Nucleus accumbens (tissue), 56 donors: ENCODE measurements at regions not wholly inside any gene's neighbourhood (a gene's known extent, or its start where the extent isn't known, plus 50 kb on each side); places are given as distances from the start of the nearest gene placed in this dataset.

ENCODE experiments used
- DNase-seq, 56 donors: peaks; one replicate each; lab custom pipeline; 2025; lab: John Stamatoyannopoulos, UW

DNA sequence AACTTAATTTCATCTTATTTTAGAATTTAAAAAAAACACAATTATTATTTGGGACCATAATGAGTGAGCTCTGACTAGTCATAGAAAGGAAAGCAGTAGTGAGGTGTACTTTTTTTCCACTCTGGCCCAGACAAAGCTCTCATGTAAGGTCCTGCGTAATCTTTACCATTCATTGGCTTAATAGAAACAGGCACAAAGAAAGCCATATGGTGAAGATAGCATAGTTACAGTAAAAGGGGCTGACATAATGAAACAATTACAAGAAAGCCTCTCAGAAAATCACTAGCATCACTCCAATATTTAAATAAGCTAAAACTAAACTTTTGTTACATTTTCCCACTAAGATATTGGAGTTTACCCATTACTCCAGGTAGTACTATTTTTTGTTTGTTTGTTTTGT lies 384.6 kb upstream of the ALCAM start:
- DNase-seq = no peak

DNA sequence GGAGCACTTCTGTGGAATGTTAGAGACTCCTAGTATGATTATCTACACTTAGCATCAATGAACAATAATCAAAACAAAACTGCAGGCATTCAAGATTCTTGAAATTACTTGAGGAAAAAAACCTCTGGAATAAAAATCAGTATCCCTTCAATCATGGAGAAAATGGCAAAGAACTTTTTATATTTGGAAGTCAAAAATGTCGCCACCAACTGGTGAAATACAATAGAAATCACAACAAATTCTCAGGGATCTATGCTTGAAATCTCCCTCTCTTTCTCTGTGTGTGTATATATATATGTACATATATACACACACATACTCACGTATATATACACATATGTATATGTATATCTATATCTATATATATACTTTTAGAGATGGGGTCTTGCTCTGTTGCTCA lies 378.9 kb upstream of the ALCAM start:
- DNase-seq = no peak

DNA sequence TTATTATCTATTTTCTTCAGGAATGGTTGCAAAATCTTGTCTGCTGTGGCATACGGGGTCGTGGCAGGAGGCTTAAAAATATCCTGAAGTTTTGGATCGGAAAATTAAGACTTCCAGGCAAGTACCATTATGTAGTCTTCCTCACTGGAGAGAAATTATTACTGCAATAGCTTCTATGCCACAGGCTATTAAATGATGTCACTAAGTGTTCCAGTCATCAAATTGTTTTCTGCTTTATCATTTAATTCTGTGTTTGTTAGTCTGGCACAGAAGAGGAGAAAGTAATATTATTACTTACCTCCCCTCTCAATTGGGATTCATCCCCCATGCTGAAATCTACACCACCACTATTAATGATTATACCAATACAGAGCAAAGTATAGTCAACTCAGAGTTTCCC lies 378.2 kb upstream of the ALCAM start:
- DNase-seq = no peak

DNA sequence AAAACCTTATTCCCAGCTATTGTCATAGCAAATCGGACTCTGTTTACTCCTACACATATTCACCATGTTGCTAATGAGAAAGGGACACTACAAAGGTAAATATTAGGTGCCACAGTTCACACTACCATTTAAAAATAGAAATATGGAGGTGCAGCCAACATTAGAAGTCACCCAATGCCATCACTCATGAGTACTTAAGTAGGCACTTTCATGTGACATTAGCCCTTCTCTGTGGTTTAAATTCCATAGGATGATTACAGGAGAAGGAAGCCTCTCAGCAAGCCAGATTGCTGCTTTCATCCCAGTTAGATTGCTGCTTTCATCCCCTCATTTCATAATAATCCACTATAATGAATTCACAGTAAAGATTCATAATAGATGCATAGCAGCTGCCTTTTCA lies 376.8 kb upstream of the ALCAM start:
- DNase-seq = no peak

DNA sequence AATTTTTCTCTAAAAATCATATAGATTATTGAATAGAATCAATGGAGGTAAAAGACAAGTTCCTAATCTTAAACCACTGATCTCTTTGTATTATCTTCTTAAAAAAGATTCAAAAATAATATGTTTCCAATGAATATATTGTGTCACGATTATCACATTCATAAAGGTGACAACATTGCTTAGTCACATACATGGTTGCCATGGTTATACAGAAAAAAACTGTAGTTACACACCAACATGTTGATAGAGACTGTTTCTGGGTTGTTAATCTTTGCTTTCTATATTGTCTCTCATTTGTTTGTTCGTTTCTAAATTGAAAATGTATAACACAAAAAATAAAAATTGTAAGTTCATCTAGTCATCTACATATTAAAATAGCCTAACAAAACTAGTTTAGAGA lies 376.0 kb upstream of the ALCAM start:
- no peak for DNase-seq

DNA sequence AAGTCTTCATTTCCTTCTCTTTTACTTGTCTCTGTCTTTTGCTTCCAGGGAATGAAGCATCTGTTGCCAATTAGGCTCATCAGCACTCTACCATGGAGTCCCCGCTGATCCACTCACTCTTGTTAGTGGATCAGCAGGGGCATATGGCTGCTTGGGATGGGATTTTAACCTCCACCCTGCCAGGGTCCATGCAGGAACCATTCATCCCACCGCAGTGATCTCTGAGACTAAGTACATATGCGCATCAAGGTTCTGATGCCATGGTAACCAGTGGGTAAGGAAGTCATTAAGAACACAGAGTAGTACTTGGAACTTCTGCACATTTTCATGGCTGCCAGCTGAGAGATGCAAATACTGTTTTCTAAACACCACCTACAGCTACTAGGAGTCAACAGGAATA lies 374.0 kb upstream of the ALCAM start:
- DNase-seq = no peak

DNA sequence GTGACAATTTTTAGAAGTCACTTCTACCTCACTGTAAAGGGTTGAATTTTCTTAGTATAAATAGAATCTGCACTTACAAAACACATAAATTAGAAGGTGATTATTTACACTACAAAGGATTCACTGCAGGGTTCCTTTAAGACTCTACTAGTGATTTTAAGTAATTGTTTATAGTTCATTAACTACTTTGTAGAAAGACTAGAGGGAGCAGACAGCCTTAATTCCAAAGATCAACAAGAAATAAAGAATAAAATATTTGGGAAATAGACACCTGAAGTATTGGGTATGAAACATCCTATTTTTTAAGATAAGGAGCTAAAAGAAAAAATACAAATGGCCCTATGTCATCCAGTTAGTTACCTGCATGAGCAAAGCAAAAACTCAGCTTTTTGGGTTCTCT lies 360.5 kb upstream of the ALCAM start:
- DNase-seq = no peak

DNA sequence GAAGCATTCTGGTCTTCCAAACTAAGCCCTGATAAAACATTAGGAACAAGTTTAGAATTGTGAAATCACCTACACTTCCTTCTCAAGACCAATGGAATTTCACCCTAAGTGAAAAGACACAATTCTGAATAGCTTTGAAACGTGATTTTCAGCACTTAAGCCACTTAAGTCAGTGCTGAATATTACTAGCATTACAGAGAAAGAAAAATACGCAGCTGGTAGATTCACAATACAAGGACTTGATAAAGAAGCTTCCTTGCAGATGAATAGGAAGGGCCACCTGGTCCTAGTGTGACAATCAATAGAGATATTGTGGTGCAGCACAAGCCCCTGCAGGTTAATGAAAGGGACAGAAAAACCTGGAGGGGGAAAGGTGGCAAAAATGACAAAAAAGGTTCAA lies 353.1 kb upstream of the ALCAM start:
- DNase-seq = no peak

DNA sequence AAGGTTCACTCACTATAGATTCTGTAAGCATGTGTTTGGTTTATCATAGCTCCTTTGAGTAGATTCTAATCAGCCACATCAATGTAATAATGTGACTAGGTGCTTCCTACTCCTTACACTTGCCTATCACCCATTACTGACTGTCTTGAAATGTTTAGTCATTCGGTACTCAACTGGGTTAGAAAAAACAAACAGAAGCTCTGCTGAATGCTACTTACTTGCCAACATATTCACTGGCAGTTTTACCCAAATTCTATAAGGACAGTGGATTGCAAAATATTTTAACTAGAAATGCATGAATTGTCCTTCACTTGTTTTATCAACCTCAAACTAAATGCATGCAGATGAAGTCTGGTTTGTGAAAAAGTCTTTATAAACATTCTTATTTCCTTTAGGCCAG lies 352.1 kb upstream of the ALCAM start:
- no peak for DNase-seq

DNA sequence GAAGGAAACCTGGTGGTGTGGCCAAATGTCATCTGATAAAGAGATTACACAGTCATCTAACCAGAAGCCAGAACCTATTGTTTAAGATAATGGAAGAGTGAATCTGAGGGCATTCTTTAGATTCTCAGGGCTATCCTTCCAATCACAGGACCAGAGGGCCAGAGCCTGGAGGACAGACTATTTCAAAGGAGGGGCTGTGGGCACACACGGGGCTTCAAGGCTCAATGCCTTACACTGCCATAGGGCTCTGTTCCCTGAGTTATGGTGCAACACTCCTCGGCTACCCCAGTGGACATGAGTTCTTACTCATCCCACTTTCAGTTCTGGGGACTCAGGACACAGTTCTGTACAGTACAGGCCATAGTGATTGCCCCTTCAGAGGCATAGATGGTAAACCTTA lies 343.9 kb upstream of the ALCAM start:
- no peak for DNase-seq

DNA sequence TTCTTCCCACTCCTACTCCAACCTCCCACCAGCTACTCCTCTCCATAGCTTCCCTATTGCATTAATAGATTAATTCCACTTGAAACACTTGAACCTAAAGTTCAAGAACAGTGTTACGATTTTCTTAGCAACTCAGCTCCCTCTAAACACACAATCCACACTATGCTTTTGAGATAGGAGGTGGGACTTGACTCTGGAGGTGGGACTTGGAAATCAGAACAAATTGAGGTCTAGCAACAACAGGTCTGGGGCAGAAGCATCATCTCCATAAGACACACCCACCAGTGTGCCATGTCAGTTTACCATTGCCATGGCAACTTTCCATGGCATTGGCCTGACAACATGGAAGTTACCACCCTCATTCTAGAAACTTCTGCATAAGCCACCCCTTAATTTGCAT lies 336.5 kb upstream of the ALCAM start:
- no peak for DNase-seq

DNA sequence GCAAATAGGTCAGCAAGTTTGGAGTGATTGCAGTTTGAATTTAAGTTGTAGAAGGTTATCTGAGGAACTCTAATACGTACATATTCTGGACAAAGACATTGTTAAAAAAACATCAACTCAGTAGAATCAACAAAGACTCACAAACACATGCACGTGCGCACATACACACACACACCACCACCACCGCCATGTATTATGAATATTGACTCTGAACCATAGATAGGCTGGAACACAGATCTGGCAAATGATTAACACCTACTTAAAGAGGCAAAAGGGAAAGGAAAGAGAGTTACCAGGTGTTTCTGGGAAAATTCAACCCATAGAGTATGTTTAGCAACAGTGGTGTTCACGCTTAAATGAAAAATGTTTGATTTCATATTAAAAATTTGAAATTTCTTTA lies 334.2 kb upstream of the ALCAM start:
- no peak for DNase-seq

DNA sequence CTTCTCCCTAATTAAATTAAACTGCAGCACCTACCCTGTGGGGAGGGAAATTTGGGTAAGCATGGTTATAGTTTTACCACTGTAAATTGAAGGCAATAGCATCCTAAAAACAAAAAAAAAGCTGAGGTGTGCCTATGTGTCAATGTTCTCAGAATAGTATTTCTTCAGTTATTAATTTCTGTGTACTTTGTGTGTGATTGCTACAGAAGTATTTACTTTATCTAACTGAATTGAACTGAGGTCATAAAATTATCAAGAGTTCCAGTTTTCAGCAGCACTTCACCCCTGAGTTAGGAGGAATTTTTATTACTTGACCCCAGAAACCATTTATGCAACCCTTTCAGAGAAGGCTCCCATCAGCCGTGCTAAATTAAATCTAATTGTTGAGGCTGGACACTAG lies 333.6 kb upstream of the ALCAM start:
- DNase-seq = no peak

DNA sequence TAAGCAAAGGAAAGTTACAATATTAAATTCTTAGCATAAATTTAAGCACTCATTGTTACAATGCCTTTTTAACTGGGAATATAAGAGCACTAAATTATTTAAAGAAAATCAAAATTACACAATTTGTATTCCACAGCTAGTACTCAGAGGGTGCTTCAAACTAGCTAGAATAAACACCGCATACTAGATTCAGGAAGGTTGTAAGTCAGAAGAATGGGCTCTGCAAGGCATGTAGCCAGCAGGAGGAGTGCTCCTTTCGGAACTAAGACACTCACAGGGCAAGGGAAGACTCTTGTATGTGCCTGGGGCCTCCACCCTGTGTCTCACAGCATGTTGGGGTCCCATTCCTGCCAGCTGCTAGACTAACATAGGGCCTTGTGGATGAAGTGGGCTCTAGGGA lies 327.7 kb upstream of the ALCAM start:
- no peak for DNase-seq

DNA sequence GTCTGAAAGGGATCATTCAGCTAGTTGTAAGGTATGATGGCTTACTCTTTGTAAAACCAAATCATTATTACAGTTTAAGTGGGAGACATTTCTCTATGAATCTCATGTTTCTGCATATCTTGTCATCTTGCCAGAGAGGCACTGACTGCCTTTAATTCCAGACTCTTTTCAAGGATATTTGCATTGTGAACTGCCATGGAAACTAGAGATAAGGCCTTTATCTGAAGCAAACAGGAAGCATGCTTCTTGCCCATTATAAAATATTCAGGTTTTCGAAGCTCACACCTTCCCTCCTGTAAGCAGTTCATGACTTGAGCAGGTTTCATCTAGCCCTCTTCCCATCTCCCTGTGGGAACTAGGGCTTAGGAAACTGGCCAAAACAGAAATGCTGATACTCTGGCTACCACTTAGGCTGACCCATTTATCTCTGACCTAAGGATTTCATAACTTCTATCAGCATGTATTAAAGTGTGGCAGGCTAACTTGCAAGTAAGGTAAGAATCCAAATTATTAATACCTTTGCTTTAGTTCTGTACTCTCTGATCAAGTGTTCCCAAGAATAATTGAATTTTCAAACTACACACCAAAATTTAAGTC lies 326.6 kb upstream of the ALCAM start:
- no peak for DNase-seq

DNA sequence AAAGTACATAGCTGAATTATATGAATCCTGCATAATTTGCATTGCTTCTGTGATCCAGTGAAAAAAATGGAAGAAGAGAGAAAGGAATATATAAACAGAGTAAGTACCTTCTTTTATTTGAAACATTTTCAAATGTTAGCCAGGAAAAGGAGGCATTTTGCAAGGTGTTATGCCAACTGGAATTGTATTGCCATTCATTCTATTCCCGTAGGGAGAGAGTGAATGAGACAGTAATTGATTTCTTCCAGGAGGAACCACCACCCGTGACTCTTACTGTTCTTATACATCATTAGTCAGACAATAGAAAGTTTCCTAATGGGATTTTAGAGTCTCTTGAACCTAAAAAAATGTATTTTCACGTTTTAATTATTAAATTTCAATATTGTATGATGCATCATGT lies 324.1 kb upstream of the ALCAM start:
- no peak for DNase-seq

DNA sequence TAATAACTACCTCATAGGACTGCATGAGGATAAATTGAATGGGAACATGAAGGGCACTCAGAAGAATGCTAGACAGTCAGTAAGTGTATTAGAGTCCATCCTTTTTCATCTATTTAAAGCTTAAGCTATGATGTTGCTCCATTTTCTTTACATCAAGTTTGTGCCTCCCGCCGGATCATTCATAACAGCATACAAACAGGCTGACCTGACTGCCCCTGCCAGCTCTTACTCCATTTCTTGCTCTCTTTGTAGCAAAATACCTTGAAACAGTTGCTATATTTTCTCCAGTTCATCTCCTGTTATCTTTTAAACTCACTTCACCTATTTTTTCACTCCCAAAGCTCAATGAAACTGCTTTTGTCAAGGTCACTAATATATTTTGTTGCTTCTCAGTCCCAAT lies 315.6 kb upstream of the ALCAM start:
- DNase-seq = no peak

DNA sequence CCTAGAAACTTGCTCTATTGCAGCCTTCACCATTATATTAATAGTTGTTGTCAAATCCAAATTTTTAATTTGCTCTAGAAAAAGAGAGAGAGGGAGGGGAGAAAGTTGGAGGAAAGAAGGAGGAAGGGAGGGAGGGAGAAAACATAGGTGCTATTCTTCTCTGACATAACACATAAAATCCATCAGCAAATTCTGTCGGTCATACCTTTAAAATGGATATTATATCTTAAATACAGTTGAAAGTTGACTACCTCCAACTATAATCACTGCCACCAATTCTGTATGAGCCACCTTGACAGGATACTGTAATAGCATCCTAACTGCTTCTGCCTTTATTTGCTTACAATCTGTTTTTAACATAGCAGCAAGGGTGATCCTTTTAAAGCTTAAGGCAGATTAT lies 314.7 kb upstream of the ALCAM start:
- no peak for DNase-seq

DNA sequence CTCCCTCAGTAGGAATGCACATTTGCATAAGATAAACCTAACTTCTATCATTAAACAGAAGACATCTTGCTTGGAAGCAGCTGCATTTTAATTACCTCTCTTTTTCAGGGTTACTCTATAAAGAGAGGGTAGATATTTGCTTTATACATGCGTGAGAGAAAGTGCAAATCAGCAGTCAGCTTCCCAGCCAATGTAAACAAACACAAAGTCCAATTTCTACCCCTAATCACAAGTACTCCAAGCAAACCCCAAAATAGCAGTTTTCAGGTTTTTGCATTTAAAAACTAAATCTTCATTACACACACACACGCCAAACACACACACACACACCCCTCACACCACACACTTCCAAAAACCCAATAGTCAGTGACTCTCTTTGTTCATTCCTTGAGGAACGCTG lies 303.9 kb upstream of the ALCAM start:
- no peak for DNase-seq

DNA sequence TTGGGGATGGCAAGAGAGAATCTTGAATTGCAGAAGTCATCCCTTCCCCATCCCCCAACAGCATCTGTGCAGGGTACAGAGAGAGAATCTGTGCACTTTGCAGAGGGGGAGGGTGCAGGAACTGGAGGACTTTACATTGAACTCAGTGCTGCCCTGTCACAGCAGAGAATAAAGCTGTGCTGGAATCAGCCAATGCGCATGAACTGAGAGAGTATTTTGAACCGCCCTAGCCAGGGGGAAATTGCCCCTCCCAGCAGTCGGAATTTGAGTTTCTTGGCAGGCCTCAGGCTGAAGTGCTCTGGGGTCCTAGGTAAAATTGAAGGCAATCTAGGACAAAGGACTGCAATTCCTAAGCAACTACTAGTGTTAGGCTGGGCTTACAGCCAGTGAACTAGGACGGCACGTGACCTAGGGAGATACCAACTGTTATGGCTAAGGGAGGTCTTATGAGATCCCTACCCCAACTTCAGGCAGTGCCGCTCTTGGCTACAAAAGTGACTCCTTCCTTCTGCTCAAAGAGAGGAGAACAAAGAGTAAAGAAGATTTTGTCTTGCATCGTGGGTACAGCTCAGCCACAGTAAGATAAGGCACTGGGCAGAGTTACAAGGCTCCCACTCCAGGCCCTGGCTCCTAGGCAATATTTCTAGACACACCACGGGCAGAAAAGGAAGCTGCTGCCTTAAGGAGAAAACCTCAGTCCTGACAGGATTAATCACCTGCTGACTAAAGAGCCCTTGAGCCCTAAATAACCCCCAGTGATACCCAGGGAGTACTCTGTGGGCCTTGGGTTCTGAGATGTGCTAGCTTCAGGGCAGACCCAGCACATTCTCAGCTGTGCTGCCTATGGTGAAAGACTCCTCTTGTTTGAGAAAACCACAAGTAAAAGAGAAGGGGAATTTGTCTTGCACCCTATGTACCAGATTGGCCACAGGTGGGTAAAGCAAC lies 300.5 kb upstream of the ALCAM start:
- DNase-seq = no peak

DNA sequence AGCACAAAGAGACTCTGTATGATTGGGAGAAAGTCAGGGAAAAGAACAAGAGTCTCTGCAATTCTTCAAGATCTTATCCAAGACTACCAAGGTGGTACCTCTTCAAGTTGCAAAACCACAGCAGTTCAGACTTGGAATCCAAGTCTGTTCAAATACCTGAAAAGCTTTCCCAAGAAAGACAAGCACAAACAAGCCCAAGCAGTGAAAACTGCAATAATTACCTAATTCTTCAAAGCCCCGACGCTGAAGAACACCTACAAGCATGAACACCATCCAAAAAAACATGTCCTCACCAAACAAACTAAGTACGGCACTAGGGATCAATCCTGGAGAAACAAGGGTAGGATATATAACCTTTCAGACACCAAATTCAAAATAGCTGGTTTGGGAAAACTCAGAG lies 299.3 kb upstream of the ALCAM start:
- DNase-seq = no peak

DNA sequence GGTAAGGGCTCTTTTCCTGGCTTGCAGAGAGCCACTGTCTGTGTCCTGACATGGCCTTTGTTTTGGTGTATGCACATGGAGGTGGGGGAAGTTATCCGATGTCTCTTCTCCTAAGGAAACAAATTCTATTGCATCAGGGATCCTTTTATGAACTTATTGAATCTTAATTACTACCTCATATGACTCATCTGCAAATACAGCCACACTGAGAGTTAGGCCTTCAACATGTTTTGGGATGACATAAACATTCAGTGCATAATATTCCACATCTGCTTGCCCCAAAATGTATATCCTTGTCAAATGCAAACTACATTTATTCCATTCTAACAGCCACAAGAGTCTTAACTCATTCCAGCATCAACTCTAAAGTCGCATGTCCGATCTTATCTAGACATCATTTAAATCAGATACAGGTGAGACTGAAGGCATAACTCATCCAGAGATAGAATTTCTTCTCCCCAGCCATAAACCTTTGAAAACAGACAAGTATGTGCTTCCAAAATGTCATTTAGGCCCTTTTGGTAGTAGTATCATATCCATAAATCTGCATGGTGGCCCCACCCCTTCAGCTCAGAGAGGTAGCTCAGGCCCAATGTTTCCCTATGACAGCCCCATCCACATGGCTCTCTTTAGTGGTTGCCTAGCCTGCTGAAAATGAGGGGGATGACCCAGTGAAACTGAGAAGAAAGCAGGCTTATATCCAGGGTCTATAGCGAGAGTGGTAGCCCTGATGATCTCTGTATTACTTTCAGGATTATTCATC lies 289.5 kb upstream of the ALCAM start:
- no peak for DNase-seq
